HS-27A (cell line): ENCODE measurements at regions not wholly inside any gene's neighbourhood (a gene's known extent, or its start where the extent isn't known, plus 50 kb on each side); places are given as distances from the start of the nearest gene placed in this dataset.

Experiments used
- DNase-seq: peaks from one replicate; pipeline ENCODE4 v3.0.0-alpha.2; 2012; ENCODE audit warnings: low read depth, missing footprints

DNA sequence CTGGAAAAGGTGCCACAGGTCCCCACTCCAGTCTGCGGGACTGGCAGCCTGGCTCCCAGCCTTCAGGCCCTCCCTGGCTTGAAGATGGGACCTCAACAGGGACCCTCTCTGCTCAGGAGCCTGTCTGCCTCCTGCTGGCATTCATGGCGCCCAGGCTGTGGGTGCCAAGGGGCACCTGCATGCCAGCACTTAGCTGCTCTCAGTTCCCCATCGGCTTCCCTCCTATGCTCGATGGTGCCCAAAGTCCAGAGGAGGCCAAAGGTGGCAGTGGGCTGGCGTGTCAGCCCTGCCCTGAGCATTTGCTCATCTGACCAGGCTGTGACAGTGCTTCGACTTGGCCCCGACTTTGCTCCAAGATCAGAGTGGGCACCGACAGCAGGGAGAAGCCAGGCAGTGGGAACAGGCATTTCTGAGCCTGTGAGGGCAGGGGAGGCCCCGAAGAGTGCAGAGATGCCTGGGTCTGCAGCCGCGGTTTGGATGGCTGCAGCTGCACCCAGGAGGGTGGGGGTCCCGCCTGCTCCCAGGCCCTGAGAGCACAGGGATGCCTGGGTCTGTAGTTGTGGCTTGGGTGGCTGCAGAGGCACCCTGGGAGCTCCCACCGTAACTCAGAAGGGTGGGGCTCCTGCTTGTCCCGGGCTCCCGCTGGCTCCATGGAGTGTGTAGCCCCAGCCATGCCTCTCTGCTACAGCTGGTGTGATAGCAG, 463.6 kb downstream of the TBC1D22A start:
- no peak for DNase-seq

DNA sequence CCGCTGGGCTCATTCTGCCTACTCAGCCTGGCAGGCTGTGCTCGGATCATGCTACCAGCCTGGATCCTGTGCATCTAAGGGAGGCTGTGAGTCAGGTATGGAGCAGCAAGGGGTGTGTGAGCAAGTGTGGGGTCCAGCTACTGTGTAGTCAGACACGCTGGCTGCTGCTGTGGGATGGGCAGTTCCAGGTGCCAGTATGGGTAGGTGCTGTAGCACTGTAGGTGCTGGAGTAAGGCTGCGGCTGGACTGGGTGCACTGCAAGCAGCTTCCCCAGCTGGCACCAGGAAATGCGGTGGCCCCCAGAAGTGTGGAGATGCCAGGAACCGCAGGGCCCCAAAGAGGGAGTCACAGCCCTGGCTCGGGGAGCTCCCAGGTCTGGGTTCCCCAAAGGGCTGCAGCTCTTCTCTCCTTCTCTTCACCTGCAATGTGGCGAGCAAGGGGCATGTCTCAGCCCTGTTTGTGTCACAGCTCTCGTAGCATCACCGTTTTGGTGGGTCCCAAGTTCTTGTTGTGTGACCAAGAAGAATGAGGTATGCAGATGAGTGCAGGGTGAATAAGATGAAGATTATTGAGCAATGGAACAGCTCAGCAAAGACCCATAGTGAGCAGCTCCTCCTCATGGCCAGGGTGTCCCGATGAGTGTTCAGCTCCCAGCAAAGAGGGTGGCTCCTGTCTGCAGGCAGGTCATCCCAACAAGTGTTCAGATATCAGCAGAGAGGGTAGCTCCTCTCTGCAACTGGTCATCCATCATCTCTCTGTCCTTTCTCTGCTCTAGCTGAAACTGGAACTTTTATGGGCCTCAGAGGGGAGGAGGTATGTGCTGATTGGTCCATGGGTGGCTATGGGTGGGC, 462.9 kb downstream of the TBC1D22A start:
- DNase-seq: no peak
